Fibroblast of pulmonary artery (primary cell): ENCODE measurements at regions not wholly inside any gene's neighbourhood (a gene's known extent, or its start where the extent isn't known, plus 50 kb on each side); places are given as distances from the start of the nearest gene placed in this dataset.

Source experiments
- DNase-seq: peaks from one replicate; pipeline ENCODE4 v3.0.0-alpha.2; 2010; ENCODE audit warnings: low read depth
- H3K4me3 ChIP-seq: replicated peaks from 2 replicates; pipeline ENCODE4 v1.5.1; 2011; ENCODE audit warnings: low read depth, mild to moderate bottlenecking, control low read depth, low read length, moderate library complexity
- CTCF ChIP-seq: IDR thresholded peaks from 2 replicates; pipeline ENCODE4 v1.5.1; 2011; ENCODE audit warnings: mild to moderate bottlenecking, control low read depth, low read length, inconsistent platforms; ENCODE audit errors: missing control alignments

- TF ChIP-seq CTCF, result no peak
- no peak for DNase-seq
- no peak overlapping the region for H3K4me3 ChIP-seq
These were observed 451.5 kb downstream of the EPM2A start for GRCh38 chr6:145283856-145284255.

GRCh38 chr6:145286916-145287315 is 448.4 kb downstream of the EPM2A start:
- H3K4me3 ChIP-seq, result no peak overlapping the region
- no peak for TF ChIP-seq CTCF
- no peak for DNase-seq

GRCh38 chr6:145289573-145289972 is 445.7 kb downstream of the EPM2A start:
- no peak for TF ChIP-seq CTCF
- no peak for DNase-seq
- H3K4me3 ChIP-seq, result no peak overlapping the region

- no peak overlapping the region for H3K4me3 ChIP-seq
- TF ChIP-seq CTCF, result no peak
- DNase-seq, result no peak
These were observed 445.2 kb downstream of the EPM2A start for GRCh38 chr6:145290122-145290521.

- DNase-seq, result no peak
- no peak overlapping the region for H3K4me3 ChIP-seq
- TF ChIP-seq CTCF, result no peak
These were observed 443.3 kb downstream of the EPM2A start for GRCh38 chr6:145292066-145292465.

- DNase-seq, result no peak
- no peak for TF ChIP-seq CTCF
- no peak overlapping the region for H3K4me3 ChIP-seq
These were observed 440.4 kb downstream of the EPM2A start for GRCh38 chr6:145294942-145295341.

GRCh38 chr6:145295746-145296145 is 439.6 kb downstream of the EPM2A start:
- H3K4me3 ChIP-seq, result no peak overlapping the region
- no peak for DNase-seq
- no peak for TF ChIP-seq CTCF
